Gastrocnemius medialis (tissue), 4 donors: ENCODE measurements at regions not wholly inside any gene's neighbourhood (a gene's known extent, or its start where the extent isn't known, plus 50 kb on each side); places are given as distances from the start of the nearest gene placed in this dataset.

Experiments used
- CTCF ChIP-seq, 5 experiments: fragments of 450-650 bp in 3 of 5; fragments of 200-600 bp in 2 of 5; sonication (generic) in 2 of 5; IDR thresholded peaks in 4 of 5; conservative IDR thresholded peaks in 1 of 5; 1 replicate in 4 of 5; 2 replicates in 1 of 5; pipeline ENCODE4 v1.5.1; 2016 to 2019; ENCODE audit warnings: antibody characterized with exemption in 5 of 5, mild to moderate bottlenecking in 3 of 5, moderate library complexity in 3 of 5
- POLR2A ChIP-seq, 2 donors: fragments of 450-650 bp; IDR thresholded peaks; one replicate each; pipeline ENCODE4 v1.6.1; 2017; ENCODE audit warnings: antibody characterized with exemption in 2 of 2, mild to moderate bottlenecking in 2 of 2, moderate library complexity in 2 of 2

GRCh38 chr14:78092040-78092439, 78.1 kb upstream of the NRXN3 start:
- no peak for TF ChIP-seq CTCF (IDR thresholded peaks at IDR 0.05 in 4 of 5, conservative IDR thresholded peaks at IDR 0.05 in 1 of 5)
- no peak for TF ChIP-seq POLR2A (IDR thresholded peaks at IDR 0.05)
